ENCODE measurements at regions not wholly inside any gene's neighbourhood (a gene's known extent, or its start where the extent isn't known, plus 50 kb on each side); places are given as distances from the start of the nearest gene placed in this dataset.

DNA sequence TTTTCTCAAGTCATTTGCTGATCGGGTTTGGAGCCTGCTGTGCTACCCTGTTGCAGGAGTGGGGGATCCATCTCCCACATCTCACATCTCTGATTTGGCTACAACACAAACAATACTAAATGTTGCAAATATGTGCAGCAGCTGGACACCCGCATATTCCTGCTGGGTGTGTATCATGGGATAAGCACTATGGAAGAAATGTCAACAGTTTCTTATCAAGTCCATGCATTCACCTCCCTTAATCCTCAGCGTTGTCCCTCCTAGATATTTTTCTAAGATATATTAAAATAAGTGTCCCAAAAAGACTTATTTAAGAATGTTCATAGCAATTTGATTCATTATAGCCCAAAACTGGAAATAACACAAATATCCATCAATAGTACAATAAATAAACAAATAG, 303.7 kb downstream of the TRIB2 start:
- no peak for FAIRE-seq
- TF ChIP-seq POLR2AphosphoS5 (IDR thresholded peaks at IDR 0.05; ENCODE audit: low read depth, low read length) = no peak
- no peak for DNase-seq (ENCODE audit: insufficient read length, low spot score)

DNA sequence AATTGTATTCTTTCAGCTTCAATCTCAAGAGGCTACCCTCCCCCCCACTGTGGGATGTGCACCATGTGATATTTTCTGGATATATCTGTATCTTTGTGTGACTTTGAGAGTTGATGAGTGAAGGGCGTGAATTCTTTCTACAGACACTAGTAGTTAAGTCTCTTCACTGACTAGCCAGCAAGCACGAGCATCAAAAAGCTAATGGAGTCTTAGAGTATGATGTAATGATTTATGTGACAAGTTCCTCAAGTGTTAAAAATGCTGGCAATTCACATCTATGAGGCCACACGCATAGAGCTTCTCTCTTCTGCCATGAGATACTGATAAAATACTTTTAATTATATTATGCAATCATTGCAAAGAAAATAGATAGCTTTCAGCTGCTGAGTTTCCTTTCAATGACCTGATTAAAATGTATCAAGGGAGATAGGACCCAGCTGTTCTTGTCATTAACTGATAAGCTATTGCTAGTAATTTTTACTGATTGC, 304.8 kb downstream of the TRIB2 start:
- FAIRE-seq (no peak), DNase-seq (ENCODE audit: insufficient read length, low spot score) (no peak)
- TF ChIP-seq POU2F2 (IDR thresholded peaks at IDR 0.05; ENCODE audit: low read depth, low read length) (no peak), TAF1 (IDR thresholded peaks at IDR 0.05; ENCODE audit: low read depth, low read length) (no peak), POLR2AphosphoS5 (IDR thresholded peaks at IDR 0.05; ENCODE audit: low read depth, low read length) (no peak), PAX5 (IDR thresholded peaks at IDR 0.05; ENCODE audit: insufficient read depth, low read length, severe bottlenecking) (no peak), SPI1 (IDR thresholded peaks at IDR 0.05; ENCODE audit: low read depth, low read length) (no peak), POLR2A (IDR thresholded peaks at IDR 0.05; ENCODE audit: low read depth, low read length) (no peak)

- DNase-seq (ENCODE audit: insufficient read length, low spot score) = no peak
- no peak for FAIRE-seq
- TF ChIP-seq PAX5 (IDR thresholded peaks at IDR 0.05; ENCODE audit: insufficient read depth, low read length, severe bottlenecking) (no peak), POLR2A (IDR thresholded peaks at IDR 0.05; ENCODE audit: low read depth, low read length) (no peak), SPI1 (IDR thresholded peaks at IDR 0.05; ENCODE audit: low read depth, low read length) (no peak)
These were observed 313.9 kb downstream of the TRIB2 start for GRCh38 chr2:13030606-13031005.

DNA sequence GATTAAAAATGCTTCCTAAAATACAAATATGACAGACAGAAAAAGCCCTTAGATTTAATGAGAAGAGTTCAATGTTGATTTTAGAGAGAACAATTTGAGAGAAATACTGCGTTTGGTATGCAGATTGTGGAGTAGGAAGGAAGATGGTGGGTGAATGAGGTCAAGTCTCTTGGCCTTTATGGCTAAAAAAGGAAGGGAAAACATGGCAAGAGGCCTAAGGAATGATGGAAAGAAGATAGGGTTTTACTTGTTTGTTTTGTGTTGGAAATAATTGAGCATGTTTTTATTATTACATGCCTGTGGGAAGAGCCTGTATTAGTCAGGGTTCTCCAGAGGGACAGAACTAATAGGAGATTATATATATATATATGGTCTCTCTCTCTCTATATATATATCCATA, 318.1 kb downstream of the TRIB2 start:
- no peak for DNase-seq (ENCODE audit: insufficient read length, low spot score)
- TF ChIP-seq PAX5 (IDR thresholded peaks at IDR 0.05; ENCODE audit: insufficient read depth, low read length, severe bottlenecking) = no peak
- TF ChIP-seq POLR2A (IDR thresholded peaks at IDR 0.05; ENCODE audit: low read depth, low read length) = no peak
- no peak for TF ChIP-seq SPI1 (IDR thresholded peaks at IDR 0.05; ENCODE audit: low read depth, low read length)
- no peak for TF ChIP-seq POU2F2 (IDR thresholded peaks at IDR 0.05; ENCODE audit: low read depth, low read length)
- TF ChIP-seq POLR2AphosphoS5 (IDR thresholded peaks at IDR 0.05; ENCODE audit: low read depth, low read length) = no peak
- no peak for TF ChIP-seq TAF1 (IDR thresholded peaks at IDR 0.05; ENCODE audit: low read depth, low read length)
- FAIRE-seq = no peak

DNA sequence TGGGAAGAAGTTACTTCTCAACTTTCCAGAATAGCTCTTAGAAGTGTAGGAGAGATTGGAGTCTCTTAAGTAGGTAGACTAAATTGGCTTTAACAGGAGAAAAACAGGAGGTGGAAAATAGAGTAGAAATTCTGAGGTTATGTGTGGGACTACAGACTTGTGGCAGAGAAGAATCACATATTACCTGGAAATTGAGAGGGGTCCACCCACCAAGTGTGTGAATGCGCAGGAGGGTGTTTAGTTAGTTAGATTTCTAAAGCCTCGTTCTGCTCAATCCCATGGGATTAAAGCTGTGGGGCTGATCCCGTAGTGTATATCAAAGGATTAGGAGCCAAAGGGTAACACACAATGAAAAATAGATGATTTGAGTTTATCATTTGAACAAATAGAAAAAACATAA, 319.1 kb downstream of the TRIB2 start:
- DNase-seq (ENCODE audit: insufficient read length, low spot score) = no peak
- FAIRE-seq = no peak
- TF ChIP-seq PAX5 (IDR thresholded peaks at IDR 0.05; ENCODE audit: insufficient read depth, low read length, severe bottlenecking) (no peak), POLR2A (IDR thresholded peaks at IDR 0.05; ENCODE audit: low read depth, low read length) (no peak), TAF1 (IDR thresholded peaks at IDR 0.05; ENCODE audit: low read depth, low read length) (no peak)

- DNase-seq (ENCODE audit: insufficient read length, low spot score) (no peak), FAIRE-seq (no peak)
- TF ChIP-seq POLR2AphosphoS5 (IDR thresholded peaks at IDR 0.05; ENCODE audit: low read depth, low read length) (no peak), POU2F2 (IDR thresholded peaks at IDR 0.05; ENCODE audit: low read depth, low read length) (no peak), POLR2A (IDR thresholded peaks at IDR 0.05; ENCODE audit: low read depth, low read length) (no peak), TAF1 (IDR thresholded peaks at IDR 0.05; ENCODE audit: low read depth, low read length) (no peak), SPI1 (IDR thresholded peaks at IDR 0.05; ENCODE audit: low read depth, low read length) (no peak), PAX5 (IDR thresholded peaks at IDR 0.05; ENCODE audit: insufficient read depth, low read length, severe bottlenecking) (no peak)
These were observed 323.3 kb downstream of the TRIB2 start for GRCh38 chr2:13040043-13040442.

- FAIRE-seq = no peak
- TF ChIP-seq PAX5 (IDR thresholded peaks at IDR 0.05; ENCODE audit: insufficient read depth, low read length, severe bottlenecking) (no peak), SPI1 (IDR thresholded peaks at IDR 0.05; ENCODE audit: low read depth, low read length) (no peak), POU2F2 (IDR thresholded peaks at IDR 0.05; ENCODE audit: low read depth, low read length) (no peak), POLR2AphosphoS5 (IDR thresholded peaks at IDR 0.05; ENCODE audit: low read depth, low read length) (no peak), TAF1 (IDR thresholded peaks at IDR 0.05; ENCODE audit: low read depth, low read length) (no peak), POLR2A (IDR thresholded peaks at IDR 0.05; ENCODE audit: low read depth, low read length) (no peak)
- no peak for DNase-seq (ENCODE audit: insufficient read length, low spot score)
These were observed 329.9 kb downstream of the TRIB2 start for GRCh38 chr2:13046557-13047165.

- no peak for DNase-seq (ENCODE audit: insufficient read length, low spot score)
- FAIRE-seq = no peak
- TF ChIP-seq PAX5 (IDR thresholded peaks at IDR 0.05; ENCODE audit: insufficient read depth, low read length, severe bottlenecking) (no peak), SPI1 (IDR thresholded peaks at IDR 0.05; ENCODE audit: low read depth, low read length) (no peak)
These were observed 334.0 kb downstream of the TRIB2 start for GRCh38 chr2:13050764-13051163.

- TF ChIP-seq SPI1 (IDR thresholded peaks at IDR 0.05; ENCODE audit: low read depth, low read length) = no peak
- no peak for TF ChIP-seq POLR2A (IDR thresholded peaks at IDR 0.05; ENCODE audit: low read depth, low read length)
- no peak for TF ChIP-seq PAX5 (IDR thresholded peaks at IDR 0.05; ENCODE audit: insufficient read depth, low read length, severe bottlenecking)
- TF ChIP-seq POLR2AphosphoS5 (IDR thresholded peaks at IDR 0.05; ENCODE audit: low read depth, low read length) = no peak
- no peak for TF ChIP-seq POU2F2 (IDR thresholded peaks at IDR 0.05; ENCODE audit: low read depth, low read length)
- TF ChIP-seq TAF1 (IDR thresholded peaks at IDR 0.05; ENCODE audit: low read depth, low read length) = no peak
- DNase-seq (ENCODE audit: insufficient read length, low spot score) = no peak
- no peak for FAIRE-seq
These were observed 335.8 kb downstream of the TRIB2 start for GRCh38 chr2:13052547-13052946.

GRCh38 chr2:13056259-13056843, 339.6 kb downstream of the TRIB2 start:
- FAIRE-seq (no peak), DNase-seq (ENCODE audit: insufficient read length, low spot score) (no peak)
- TF ChIP-seq SPI1 (IDR thresholded peaks at IDR 0.05; ENCODE audit: low read depth, low read length) (no peak), POU2F2 (IDR thresholded peaks at IDR 0.05; ENCODE audit: low read depth, low read length) (no peak), POLR2AphosphoS5 (IDR thresholded peaks at IDR 0.05; ENCODE audit: low read depth, low read length) (no peak), TAF1 (IDR thresholded peaks at IDR 0.05; ENCODE audit: low read depth, low read length) (no peak), PAX5 (IDR thresholded peaks at IDR 0.05; ENCODE audit: insufficient read depth, low read length, severe bottlenecking) (no peak), POLR2A (IDR thresholded peaks at IDR 0.05; ENCODE audit: low read depth, low read length) (no peak)
